HCT116 (cell line): ENCODE measurements at regions not wholly inside any gene's neighbourhood (a gene's known extent, or its start where the extent isn't known, plus 50 kb on each side); places are given as distances from the start of the nearest gene placed in this dataset.

ENCODE experiments used
- CEBPB ChIP-seq: IDR thresholded peaks from 2 replicates; pipeline ENCODE4 v1.6.1; 2012; ENCODE audit warnings: low read depth
- CTCF ChIP-seq, 3 experiments: fragments of 200-600 bp in 1 of 3; sonication (generic) in 1 of 3; IDR thresholded peaks in 2 of 3; conservative IDR thresholded peaks in 1 of 3; 2 replicates each; pipeline ENCODE4 v1.5.1; 2012 to 2017; ENCODE audit warnings: low read depth in 2 of 3, low read length in 2 of 3, antibody characterized with exemption in 1 of 3, borderline replicate concordance in 1 of 3, control low read depth in 1 of 3, mild to moderate bottlenecking in 1 of 3, mixed read lengths in 1 of 3, mixed run types in 1 of 3, moderate library complexity in 1 of 3; ENCODE audit not compliant: insufficient read depth in 1 of 3
- EGR1 ChIP-seq: IDR thresholded peaks from 2 replicates; pipeline ENCODE4 v1.6.1; 2012; ENCODE audit warnings: low read depth
- EZH2phosphoT487 ChIP-seq: fragments of 200-600 bp; IDR thresholded peaks from 2 replicates; pipeline ENCODE4 v1.6.1; 2018; ENCODE audit warnings: antibody characterized with exemption, borderline replicate concordance
- POLR2A ChIP-seq: IDR thresholded peaks from 2 replicates; pipeline ENCODE4 v1.7.0; 2011; ENCODE audit warnings: borderline replicate concordance; ENCODE audit not compliant: insufficient read depth, insufficient read length; ENCODE audit errors: extremely low read depth
- POLR2AphosphoS5 ChIP-seq: IDR thresholded peaks from 2 replicates; pipeline ENCODE4 v1.6.1; 2011; ENCODE audit warnings: mild to moderate bottlenecking, low read depth, low read length, moderate library complexity
- RAD21 ChIP-seq: IDR thresholded peaks from 2 replicates; pipeline ENCODE4 v1.6.1; 2012; ENCODE audit warnings: low read depth, mild to moderate bottlenecking
- SIN3A ChIP-seq: IDR thresholded peaks from 2 replicates; pipeline ENCODE4 v1.6.1; 2012; ENCODE audit warnings: low read depth

- TF ChIP-seq SIN3A (no peak), EGR1 (no peak), POLR2AphosphoS5 (no peak), CTCF (IDR thresholded peaks at IDR 0.05 in 2 of 3, conservative IDR thresholded peaks at IDR 0.05 in 1 of 3; ENCODE audit: borderline replicate concordance in 1 of 3, insufficient read depth in 1 of 3, low read depth in 2 of 3, low read length in 2 of 3) (no peak), POLR2A (no peak), EZH2phosphoT487 (no peak), RAD21 (no peak), CEBPB (no peak)
Measured at GRCh38 chr13:40384976-40385857, 281.2 kb downstream of the FOXO1 start.
